GDM1 (cell line): ENCODE measurements at regions not wholly inside any gene's neighbourhood (a gene's known extent, or its start where the extent isn't known, plus 50 kb on each side); places are given as distances from the start of the nearest gene placed in this dataset.
"Not testable (repeated sequence)": the region's sequence is repeated elsewhere in the genome, so short reads cannot be mapped to it uniquely, and the experiment has no call there.

Experiments used
- DNase-seq: peaks from one replicate; lab custom pipeline; 2025; lab: John Stamatoyannopoulos, UW

DNA sequence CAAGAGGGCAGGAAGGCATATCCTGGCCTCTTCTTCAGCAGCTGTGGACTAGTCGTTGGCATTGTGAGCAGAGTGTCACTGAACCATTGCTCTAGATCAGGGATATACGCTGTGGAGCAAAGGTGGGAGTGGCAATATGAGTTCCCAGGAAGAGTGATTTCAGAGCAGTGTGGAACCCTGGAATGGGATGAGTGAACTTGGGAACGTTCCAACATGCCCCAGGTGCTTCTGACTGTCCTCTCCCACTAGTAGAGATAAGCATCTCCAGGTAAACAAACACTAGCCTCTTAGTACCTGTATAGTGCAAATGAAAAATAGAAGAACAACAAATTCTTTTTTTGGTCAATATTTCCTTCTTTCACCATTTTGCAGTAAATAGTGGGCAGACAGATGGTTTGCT lies 123.6 kb upstream of the VEPH1 start:
- no peak for DNase-seq

DNA sequence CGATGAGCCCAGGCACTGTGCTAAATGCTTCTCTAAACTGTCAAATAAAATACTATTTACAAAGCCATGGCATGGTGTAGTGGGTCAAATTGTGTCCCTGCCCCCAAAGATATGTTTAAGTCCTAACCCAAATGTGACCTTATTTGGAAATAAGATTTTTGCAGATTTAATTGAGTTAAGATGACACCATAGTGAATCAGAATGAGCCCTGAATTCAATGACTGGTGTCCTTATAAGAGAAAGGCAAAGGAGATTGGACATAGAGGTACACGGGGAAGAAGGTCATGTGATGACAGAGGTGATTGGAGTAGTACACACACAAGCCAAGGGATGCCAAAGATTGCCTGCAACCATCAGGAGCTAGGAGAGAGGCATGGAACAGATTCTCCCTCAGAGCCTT lies 121.6 kb upstream of the VEPH1 start:
- DNase-seq, result no peak

DNA sequence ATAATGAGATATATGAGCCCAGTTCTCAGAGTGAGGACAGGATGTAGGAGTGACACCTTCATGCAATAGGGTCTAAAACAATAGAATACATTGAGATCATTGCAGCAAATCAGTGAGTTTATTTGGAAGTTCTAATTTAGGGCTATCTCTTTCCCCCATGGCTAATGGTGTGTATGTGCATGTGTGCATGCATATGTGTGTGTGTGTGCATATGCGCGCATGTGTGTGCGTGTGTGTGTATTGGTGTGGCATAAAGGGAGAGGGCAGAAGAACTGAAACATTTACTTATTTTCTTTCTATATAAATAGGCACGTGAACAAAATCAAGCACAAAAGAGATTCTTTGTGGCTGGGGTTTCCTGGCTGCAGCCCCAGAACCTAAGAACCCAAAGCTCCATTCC lies 115.7 kb upstream of the VEPH1 start:
- DNase-seq, result no peak

DNA sequence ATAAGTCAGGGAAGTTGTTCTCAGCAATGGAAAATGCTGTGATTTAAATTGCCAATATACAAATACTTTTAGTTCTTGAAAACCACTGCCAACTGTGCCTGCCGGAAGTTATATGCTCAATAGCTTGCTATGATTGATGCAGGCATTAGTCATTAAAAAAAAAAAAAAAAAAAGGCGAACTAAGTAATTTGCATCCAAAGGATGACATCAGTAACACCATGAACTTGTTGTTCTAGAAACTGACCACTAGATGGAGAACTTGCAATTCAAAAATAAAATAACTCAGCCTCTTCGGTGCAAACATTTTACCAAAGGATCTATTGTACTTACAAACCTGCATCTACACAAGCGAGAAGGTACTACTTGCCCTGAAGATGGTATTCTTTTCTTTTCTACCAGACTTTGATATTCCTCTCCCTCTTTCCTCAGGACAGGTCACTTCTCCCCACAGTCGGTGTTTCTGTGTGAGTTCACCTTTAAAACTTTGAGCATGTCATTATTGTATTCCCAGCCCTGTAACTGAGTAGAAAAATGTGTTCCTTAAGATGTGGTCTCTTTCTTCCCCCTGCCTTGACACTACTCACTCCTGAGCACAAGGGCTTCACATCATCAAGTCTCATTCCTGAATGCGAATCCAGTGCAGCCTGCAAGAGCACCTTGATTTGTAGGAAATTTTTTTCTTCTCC lies 115.0 kb upstream of the VEPH1 start:
- peak; percentile 8 for DNase-seq

DNA sequence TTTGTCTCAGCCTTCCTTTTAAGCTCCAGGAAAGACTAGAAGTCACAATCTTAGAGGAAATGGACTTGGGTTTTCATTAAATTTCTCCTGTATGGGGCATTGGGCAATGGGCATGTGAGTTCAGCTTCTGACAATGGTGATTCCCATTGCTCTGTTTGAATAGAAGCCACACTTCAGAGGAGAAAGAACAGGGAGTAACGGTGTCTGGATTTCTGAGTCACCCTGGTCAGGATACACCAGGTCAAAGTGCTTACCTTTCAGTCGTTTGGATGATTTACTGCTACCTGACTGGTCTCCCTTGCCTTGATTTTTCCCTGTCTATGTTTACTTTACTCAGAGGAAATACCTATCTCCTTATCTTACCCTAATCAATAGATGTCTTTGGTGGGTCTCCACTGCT lies 111.7 kb upstream of the VEPH1 start:
- no peak for DNase-seq

DNA sequence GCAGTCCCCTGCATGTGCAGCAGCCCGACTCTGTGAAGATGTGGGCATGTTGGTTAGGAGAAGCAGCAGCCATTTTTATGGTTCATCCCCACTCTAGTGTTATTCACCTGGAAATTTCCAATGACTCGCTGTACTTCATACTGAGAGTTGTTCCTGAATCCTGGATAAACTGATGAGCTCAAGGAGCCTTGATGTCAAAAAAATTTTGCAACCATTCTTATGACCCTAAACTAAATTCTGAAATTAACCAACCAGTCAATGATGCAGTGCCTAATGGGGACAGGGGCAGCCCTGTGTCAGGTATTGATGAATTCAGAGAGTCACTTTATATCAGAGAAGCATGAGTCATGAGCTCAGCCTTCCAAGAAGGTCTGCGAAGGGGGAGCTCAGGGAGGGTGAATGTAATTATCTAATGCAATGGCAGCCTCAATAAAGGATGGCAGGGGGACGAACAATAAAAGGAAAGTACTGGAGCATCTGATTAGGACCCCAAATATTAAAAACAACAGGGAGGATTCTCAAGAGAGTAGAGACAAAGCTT lies 108.4 kb upstream of the VEPH1 start:
- no peak for DNase-seq

DNA sequence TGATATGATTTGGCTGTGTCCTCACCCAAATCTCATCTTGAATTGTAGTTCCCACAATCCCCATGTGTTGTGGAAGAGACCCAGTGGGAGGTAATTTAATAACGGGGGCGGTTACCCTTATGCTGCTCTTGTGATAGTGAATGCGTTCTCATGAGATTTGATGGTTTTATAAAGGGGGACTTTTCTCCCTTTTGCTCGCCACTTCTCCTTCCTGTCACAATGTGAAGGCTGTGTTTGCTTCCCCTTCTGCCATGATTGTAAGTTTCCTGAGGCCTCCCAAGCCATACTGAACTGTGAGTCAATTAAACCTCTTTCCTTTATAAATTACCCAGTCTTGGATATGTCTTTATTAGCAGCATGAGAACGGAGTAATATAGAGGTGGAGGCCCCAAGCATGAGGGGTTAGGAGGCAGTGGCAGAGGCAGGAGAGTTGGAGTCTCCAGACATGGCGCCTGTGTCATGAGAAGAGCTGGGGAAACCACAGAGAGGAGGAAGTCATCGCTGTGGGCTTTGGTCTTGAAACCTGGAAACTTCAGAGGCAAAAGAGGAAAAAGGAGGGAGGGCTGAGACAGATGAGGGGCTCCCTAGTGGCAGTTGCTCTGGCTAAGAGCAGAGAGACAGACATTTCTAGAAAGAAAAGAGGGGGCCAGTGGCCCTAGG lies 107.8 kb upstream of the VEPH1 start:
- peak; percentile 30 for DNase-seq

DNA sequence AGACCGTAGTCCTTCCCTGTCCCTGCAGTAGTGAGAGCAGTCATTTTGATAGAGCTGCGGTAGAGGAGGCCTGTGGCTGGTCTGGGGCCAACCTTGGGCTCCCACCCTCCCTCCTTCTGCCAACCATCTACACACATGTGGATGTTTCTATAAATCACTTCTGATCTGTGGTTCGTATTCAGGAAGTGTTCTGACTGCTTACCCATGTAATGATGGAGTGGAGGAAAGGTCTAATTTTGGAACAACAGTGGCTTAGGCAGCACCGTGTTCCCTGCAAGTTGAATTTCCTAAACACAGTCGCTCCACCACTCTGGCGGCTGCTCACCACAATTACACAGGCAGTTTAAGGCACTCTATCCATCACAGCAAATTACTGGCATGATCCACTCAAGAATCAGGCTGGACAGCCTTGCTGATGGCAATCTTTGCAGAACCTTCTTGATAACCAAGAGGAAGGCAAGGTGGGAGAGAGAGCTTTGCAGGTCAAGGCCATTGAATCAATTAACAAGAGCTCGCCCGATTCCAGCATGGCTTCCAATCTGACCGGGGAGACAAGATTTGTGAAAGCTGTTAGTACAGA lies 104.7 kb upstream of the VEPH1 start:
- peak; percentile 41 for DNase-seq

DNA sequence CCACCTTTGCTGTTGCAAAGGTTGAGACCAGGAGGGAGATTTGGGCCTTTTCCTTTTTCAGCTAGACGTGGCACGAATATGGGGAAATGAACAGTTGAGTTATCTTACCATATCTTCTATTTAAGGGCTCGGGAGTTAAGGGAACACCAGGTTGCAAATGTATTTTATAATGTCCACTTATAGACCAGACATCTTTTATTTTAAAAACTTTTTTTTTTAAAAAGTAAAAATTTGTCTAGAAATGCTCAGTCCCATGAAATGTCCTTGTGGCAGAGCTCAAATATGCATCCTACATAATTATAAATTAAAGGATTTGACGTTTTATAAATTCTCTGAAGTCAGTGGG lies 103.6 kb upstream of the VEPH1 start:
- no peak for DNase-seq

DNA sequence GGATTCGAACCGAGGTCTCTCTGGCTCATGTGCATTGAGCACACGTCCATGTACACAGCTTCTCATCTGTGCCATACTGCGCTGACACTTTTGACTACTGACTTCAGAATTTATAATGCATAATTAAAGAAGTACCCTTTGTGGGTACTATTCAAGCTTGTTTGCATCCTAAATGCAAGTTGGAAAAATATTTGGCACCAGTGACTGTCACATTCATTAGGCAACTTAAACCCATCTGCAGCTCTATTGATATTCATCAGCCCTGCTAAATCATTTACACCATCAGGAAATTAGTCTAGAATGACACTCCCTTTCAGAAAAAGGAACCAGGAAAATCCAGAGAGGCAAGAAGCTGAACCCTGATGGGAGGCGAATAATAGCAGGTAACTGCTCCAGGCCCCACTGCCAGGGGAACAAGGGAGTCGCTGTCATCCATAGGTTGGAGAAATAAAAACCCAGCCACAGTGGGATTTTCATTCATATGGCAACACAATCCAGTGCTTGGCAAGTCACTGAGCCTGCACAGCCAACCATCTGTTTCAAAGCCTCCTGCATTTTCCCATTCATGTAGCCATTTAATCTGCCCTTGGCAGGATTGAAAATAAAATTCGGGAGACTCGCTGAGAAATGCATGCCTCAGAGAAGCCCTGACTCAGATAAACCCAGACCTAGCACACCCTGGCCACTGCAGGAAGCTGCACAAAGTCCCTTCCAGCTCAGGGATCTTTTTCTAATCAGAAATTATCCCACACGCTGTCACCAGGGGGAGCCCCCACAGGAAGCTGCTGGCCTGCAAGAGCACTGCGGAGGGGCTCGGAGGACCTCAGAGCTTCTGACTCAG lies 103.0 kb upstream of the VEPH1 start:
- peak; percentile 38 for DNase-seq

DNA sequence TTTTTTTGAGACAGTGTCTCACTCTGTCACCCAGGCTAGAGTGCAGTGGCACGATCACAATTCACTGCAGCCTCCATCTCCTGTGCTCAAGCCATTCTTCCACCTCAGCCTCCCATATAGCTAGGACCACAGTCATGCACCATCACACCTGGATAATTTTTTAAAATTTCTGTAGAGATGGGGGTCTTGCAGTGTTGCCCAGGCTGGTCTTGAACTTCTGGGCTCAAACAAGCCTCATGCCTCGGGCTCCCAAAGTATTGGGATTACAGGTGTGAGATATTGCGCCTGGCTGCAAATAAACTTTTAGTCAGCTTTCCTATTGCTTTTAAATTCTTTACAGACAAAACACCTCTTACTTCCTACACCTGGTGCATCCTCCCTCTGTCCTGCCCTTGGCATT lies 102.1 kb upstream of the VEPH1 start:
- DNase-seq, result no peak

DNA sequence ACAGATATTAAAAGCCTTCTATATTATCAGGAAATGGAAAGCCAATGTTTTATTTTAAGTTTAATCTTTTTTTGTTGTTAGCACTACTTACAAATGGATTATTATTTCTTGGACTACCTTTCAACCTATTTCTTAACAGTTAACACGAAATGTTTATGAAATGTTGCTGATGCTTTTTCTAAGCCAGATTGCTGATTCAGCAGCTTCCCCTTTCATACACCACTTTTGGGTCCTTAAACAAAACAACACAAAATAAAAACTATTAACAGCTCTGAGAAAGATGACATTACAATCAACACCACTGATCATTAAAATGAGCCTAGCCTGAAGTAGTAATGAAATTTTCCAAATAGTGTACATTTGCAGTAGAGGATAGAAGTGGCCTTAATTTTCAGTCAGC lies 99.2 kb upstream of the VEPH1 start:
- DNase-seq, result no peak

DNA sequence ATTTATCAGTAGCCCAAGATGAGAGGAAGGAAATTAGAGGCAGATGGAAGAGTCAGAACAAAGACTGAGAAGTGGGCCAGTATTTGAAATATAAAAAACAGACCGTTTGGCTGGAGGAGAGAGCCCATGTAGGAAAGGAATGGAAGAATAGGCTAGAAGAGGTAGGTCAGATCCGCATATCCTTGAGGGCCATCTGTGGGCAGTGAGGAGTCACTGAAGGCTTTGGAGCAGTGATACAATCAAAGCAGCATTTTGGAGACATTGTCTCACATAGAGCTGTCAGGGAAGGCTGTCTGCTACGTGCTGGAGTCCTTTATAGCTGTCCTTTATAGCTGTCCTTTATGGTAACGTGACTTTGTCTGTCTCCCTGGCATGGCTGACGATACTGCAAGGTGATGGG lies 92.0 kb upstream of the VEPH1 start:
- DNase-seq, result no peak

DNA sequence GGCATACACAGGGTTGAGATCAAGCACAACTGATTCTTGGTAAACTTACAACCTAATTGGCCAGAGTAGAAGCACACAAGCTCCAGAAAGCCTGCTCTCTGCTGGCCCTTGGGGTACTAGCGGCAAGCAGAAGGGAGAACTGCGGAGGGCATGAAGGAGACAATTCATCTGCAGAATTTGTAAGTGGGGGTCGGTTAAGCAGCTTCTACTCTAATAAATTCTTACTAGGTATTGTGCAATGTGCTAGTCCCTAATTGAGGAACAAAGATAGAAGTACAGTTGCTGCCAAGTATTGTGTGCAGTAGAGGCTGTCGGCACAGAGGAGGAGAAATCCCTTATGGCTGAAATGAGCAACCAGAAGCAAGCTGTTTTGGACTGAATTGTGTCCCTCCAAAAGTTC lies 91.2 kb upstream of the VEPH1 start:
- DNase-seq, result no peak

DNA sequence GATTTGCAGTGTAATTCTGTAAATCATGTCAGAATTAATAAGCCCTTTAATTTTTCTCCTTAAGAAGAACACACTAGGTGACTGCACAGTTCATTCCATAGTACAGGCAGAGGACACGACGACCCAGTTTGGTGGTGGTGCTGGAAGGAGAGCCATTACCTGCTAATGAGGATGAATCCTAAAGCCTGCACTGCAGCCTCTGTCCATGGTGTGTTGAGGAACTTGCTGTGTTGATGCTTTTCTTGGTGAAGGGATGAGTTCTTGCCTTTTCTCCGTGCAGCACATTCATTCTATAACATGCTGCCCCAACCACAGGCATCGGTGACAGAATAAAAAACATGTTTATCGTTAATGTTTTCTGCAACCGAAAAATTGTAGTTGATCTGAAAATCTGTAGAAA lies 89.6 kb upstream of the VEPH1 start:
- no peak for DNase-seq

DNA sequence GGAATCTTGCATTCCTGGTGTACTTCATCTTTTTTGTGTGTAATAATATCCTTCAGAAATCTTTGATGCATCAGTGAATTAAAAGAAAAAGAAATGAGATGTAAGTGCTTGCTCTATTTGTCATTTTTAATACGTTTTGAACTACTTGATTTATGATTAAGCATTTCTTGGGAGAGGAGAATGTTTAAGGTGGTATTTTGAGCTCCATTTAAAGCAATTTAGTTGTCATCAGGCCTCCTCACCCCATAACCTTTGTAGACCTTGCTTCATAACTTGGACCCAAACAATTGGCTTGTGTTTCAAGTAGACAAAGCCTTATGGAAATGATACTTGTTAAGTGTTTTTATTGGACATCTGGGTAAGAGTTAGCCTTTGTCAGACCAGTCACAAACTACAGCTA lies 87.1 kb upstream of the VEPH1 start:
- DNase-seq, result no peak

DNA sequence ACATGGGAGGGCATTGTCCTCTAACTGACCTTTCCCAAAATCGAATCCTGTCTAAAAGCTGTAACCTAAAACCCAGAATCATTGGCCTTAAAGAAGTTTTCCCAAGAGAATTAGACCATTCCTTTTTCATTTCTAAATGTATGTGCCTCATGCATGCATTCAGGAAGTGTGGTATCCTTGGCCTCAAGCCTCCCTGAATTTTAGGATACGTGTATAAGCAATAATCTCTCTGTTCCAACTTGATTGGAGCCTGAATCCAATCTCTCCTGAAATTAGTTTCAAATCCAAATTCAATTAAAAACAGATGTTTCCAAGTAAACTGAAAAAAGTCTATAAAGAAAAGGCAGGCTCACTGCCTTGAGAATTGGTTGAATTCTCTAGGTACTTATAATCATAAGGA lies 86.0 kb upstream of the VEPH1 start:
- no peak for DNase-seq

DNA sequence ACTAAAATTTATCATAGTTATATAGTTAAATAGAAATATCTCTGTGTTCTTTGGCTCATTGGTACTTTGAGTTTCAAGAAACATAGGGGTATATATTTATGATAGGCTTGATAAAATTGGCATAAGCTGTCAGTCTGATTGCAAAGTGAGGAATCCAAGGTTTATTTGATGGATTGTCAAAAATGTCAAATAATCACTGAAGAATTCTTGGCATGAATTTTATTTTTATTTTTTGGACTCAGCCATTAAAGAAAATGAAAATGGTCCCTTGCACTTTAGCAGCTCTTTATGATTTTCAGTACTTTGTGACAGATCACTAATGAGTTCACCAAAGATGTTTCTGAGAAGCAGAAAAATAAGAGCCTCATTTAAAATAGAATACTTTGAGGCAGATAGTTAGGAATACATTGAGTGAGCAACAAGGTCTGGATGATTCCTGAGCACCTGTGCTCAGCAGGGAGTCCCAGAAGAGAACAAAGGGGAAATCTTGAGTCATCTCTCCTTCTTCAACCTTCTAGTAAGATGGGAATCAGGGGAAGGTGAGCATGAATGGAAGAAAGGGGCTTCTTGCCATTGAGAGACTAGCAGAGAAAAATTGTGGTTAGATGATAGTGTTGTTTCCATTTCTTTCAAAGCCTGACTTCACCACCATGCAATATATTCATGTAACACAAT lies 85.3 kb upstream of the VEPH1 start:
- no peak for DNase-seq

DNA sequence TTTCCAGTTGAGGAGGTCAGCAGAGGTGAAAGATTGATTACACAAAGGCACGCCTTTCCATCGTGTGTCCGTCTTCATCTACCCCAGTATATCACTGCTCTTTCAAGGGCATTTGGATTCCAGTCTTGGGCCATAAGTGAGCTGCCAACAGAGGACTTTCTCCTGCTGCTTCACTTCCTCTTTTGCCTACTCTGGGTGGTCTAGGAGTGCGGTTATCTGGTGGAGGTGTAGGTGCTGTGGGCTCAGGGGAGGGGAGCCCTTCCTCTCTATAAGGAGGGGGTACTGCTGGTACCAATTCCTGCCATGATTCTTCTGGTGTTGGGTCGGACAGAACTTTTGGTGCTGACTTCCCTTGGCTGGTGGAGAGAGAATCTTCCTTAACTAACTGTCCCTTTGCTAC lies 83.1 kb upstream of the VEPH1 start:
- DNase-seq, result no peak

DNA sequence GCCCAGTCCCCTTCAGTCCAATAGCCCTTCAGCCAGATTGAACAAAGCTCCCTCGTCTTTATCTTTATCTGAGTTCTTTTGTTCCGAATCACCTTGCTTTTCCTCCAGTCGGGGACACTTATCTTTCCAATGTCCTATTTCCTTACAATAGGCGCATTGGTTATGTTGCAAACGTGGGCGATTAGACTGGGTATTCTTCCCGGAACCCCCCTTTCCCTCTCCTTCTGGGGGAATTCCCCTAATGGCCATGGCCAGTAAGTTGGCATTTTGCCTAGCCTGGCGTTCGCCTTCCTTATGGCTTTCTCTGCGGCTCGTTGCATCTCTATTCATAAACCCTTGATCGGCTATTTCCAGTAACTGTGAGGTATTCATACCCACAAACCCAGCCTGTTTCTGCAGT lies 82.2 kb upstream of the VEPH1 start:
- DNase-seq, result no peak

DNA sequence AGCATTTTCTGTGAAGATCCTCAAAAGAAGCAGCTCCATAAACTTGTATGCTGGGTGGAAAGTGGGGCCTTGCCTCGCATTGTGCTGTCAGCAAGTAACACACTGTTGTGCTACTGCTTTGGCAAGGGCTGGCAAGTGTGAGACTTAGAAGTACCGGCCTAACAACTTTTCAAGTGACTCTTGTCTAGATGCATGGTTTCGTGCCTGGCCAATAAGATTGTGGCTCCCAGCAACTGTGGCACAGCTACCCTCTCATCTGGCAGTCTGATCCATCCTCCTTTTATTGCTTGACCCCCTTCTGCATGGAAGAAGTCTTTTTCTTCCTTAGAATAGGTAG lies 79.4 kb upstream of the VEPH1 start:
- no peak for DNase-seq

DNA sequence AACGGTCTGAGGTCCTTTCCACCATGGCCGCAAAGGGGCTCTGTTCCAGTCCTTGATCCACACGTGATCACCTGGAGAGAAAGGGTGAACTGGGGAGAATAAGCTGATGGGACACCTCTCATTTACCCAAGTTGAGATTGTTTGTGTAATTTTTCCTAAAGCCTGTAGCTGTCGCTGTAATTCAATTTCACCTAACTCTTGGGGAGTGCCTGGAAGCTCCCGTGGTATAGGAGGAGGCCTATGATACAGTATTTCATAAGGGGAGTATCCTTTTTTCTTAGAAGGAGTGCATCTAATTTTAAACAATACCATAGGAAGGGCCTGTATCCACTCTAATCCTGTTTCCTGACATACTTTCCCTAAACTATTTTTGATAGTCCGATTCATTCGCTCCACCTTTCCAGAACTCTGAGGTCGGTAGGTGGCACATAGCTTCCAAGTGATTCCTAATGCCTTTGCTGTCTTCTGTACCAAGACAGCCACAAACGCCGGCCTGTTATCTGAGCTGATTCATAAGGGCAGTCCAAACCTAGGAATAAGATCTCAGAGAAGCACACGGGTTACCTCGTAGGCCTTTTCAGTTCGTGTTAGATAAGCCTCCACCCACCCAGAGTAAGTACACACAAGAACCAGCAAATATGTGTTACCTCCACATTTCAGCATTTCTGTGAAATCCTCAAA lies 78.9 kb upstream of the VEPH1 start:
- not testable (repeated sequence) for DNase-seq
